MG63 (cell line): ENCODE measurements at regions not wholly inside any gene's neighbourhood (a gene's known extent, or its start where the extent isn't known, plus 50 kb on each side); places are given as distances from the start of the nearest gene placed in this dataset.
A peak's percentile ranks its signal among the peaks of the same experiment; 100 is the strongest.
"Not testable (repeated sequence)": the region's sequence is repeated elsewhere in the genome, so short reads cannot be mapped to it uniquely, and the experiment has no call there.

Experiments
- DNase-seq: peaks from one replicate; pipeline ENCODE4 v3.0.0-alpha.2; 2020
- H3K27me3 ChIP-seq: fragments of 250-450 bp; sonication (Bioruptor Pico); 2 replicates; pipeline ENCODE4 v1.5.1; 2020; ENCODE audit warnings: mild to moderate bottlenecking, moderate library complexity
- H3K36me3 ChIP-seq: fragments of 250-450 bp; sonication (Bioruptor Pico); 2 replicates; pipeline ENCODE4 v1.5.1; 2020; ENCODE audit warnings: mild to moderate bottlenecking, moderate library complexity
- H3K4me3 ChIP-seq: fragments of 250-450 bp; sonication (Bioruptor Pico); 2 replicates; pipeline ENCODE4 v1.5.1; 2020; ENCODE audit warnings: mild to moderate bottlenecking, moderate library complexity
- H3K9me3 ChIP-seq: fragments of 250-450 bp; sonication (Bioruptor Pico); 2 replicates; pipeline ENCODE4 v1.5.1; 2020; ENCODE audit warnings: mild to moderate bottlenecking, moderate library complexity

DNA sequence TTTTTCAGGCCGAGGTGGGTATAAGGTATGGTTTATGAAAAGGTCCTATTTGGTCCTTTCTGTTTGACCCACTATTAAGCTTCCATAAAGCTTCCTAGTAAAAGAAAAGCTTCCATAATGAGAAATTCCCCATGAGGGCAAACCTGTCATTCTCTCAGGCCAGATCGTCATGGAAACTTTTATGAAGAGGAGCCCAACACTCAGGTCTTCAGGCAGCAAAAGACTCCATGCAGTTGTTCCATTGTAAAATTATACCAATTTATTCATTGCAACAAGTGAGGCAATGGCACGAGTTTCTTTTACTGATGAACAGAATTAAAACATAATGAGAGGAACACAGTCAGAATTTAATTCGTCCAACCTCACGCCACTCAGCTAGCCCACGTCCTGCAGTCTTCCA lies 188.6 kb downstream of the MTERF1 start:
- no peaks in the 10 kb centered on the region for H3K36me3 ChIP-seq
- H3K9me3 ChIP-seq = no peaks in the 10 kb centered on the region
- no peak for DNase-seq

DNA sequence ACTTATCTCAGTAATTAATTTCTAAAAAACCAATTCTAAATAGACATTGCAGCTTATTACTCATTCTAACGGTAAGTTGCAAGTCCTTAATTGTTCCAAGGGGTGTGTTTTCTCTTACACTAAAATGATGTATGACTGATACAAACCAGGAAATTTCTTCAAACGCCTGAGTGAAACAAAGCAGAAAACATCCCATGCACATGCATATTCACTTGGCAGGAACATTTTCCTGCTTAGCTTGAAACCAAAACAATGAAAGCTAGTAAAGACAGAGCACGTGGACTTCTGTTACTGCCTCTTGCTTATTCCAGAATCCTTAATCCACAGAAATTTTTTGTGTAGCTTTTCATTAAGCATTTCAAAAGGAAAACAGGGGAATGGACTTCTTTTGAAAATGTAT lies 187.7 kb downstream of the MTERF1 start:
- Histone ChIP-seq H3K4me3 (no peak overlapping the region), H3K36me3 (no peaks in the 10 kb centered on the region), H3K27me3 (no peaks in the 10 kb centered on the region), H3K9me3 (no peaks in the 10 kb centered on the region)
- DNase-seq = no peak

More for the DNA sequence above, 188.6 kb downstream of the MTERF1 start:
- no peaks in the 10 kb centered on the region for H3K27me3 ChIP-seq
- H3K4me3 ChIP-seq = no peak overlapping the region

DNA sequence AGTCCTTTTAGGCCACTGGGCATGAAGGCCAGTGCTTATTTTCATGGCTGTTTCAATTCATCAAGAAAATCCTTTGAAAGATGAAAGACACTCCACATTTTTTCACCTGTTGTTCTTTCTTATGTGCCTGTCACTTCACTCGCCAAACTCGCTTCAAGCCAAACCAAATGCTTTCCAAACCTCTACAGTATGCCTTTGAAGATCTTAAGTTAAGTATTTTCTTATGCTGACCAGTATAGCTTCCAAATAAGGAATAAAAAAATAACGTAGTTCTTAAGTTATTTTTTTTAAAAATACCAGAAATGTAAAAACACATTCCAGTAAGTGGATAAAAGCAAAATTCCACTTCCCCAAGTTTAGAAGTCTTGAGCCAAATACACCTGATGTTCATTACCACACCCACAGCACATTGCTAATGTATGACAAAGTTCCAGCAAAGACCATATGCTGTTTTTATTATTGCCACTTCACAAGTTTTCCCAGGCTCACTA lies 186.1 kb downstream of the MTERF1 start:
- Histone ChIP-seq H3K27me3 (no peaks in the 10 kb centered on the region), H3K9me3 (no peaks in the 10 kb centered on the region), H3K36me3 (no peaks in the 10 kb centered on the region), H3K4me3 (no peak overlapping the region)
- DNase-seq = no peak

DNA sequence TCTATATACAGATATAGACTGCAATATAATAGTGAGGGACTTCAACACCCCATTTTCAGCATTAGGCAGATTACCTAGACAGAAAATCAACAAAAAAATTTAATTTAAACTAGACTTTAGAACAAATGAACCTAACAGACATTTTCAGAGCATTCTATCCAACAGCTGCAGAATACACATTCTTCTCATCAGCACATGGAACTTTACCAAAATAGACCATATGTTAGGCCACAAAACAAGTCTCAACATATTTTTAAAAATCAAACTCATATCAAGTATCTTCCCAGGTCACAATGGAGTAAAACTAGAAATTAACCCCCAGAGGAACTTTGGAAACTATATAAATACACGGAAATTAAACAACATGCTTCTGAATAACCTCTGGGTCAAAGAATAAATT lies 169.6 kb downstream of the MTERF1 start:
- H3K27me3 ChIP-seq = no peaks in the 10 kb centered on the region
- no peak overlapping the region for H3K4me3 ChIP-seq
- H3K9me3 ChIP-seq = no peaks in the 10 kb centered on the region
- H3K36me3 ChIP-seq = no peaks in the 10 kb centered on the region
- DNase-seq = no peak

DNA sequence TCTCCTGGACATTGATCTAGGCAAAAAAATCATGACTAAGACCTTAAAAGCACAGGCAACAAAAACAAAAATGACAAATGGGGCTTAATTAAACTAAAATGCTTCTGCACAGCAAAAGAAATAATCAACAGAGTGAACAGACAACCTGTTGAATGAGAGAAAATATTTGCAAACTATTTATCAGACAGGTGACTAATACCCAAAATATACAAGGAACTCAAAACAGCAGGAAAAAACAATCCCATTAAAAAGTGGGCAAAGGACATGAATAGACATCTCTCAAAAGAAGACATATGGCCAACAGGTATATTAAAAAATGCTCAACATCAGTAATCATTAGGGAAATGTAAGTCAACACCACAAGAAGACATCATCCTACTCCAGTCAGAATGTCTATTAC lies 166.8 kb downstream of the MTERF1 start:
- no peaks in the 10 kb centered on the region for H3K36me3 ChIP-seq
- H3K4me3 ChIP-seq = no peak overlapping the region
- no peaks in the 10 kb centered on the region for H3K27me3 ChIP-seq
- no peaks in the 10 kb centered on the region for H3K9me3 ChIP-seq
- DNase-seq = no peak

DNA sequence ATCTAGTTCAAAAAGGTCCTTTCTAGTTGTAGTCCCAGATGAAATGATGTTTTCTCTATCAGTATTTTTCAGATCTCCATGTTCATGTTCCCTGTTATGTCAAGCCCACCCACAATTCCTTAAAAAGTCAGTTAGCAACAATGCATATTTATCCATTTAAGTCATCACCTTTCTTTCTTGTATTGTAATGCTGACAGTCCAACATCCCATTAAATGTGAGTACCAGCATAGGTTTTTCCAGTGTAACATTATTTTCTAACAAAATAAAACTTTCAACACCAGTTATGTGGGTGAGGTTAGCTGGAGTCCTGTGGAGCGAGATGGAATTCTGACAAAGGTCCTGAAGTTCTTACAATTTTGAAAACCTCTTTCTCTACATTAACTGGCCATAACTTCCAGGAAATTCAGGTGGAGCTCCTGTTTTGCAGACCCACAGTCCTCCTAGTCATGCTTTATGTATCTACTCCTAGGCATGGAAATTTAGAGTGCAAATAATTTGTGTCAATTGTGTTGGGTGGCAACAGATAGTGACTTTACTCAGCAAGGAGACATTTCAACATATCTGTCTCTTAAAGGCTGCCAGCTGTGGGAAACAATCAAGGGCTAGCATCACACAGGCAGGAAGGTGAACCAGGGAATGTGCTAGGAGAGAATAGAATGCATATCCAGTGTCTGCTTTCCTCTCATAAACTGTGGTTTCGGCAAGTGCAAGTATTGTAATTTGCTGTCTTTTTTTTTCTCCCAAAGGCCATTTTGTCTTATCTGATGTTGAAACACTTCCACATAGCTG lies 162.6 kb downstream of the MTERF1 start:
- no peak for DNase-seq

DNA sequence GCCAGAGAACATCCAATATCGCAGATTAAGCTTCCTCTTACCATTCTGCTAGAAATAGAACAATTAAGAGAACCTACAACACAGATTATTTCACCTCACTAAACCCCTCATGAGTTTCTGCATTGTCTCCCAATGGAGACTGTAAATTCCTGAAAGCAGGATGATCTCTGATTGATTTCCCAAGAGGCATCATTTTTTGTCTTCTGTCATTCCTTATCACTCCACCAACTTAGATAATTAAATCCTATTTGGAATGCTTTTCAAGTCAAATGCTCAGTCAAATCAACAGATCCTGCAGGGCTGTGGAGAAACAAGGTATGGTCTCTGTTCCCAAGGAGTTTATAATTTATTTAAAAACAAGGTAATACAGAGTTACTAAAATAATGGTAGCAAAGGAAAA lies 161.5 kb downstream of the MTERF1 start:
- no peaks in the 10 kb centered on the region for H3K27me3 ChIP-seq
- no peaks in the 10 kb centered on the region for H3K9me3 ChIP-seq
- no peak overlapping the region for H3K4me3 ChIP-seq
- no peaks in the 10 kb centered on the region for H3K36me3 ChIP-seq
- no peak for DNase-seq

More for the DNA sequence above, 162.6 kb downstream of the MTERF1 start:
- Histone ChIP-seq H3K4me3 (no peak overlapping the region), H3K36me3 (no peaks in the 10 kb centered on the region), H3K27me3 (no peaks in the 10 kb centered on the region), H3K9me3 (no peaks in the 10 kb centered on the region)

DNA sequence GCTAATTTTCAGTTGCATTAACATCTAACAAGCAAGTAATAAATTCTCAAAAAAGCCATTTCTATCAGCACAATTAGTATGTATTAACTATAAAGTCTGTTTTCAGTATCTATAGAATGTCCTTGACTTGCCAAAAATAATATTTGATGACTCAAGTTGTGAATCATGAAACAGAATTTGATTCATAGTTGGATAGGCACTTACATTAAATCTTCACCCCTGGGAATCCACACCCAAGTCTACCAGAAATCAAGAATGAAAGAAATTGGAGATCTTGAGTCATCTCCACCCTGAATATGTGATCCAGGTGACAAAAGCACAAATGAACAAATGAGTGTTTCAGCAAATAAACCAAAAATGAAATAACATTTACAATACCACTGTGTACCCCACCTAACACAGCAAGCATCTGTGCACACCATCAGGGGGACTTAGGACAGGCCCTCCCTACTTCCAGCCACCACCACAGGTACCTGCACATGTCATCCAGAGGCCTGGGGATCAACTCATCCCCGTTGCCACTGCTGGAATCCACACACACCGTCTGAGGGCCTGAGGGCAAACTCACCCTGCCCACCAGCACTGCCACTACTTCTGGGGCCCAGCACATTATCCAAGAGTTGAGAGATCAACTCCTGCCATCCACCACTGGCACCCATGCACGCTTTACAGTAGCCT lies 160.1 kb downstream of the MTERF1 start:
- no peak overlapping the region for H3K4me3 ChIP-seq
- no peak for DNase-seq
- no peaks in the 10 kb centered on the region for H3K36me3 ChIP-seq
- no peaks in the 10 kb centered on the region for H3K27me3 ChIP-seq
- no peaks in the 10 kb centered on the region for H3K9me3 ChIP-seq

DNA sequence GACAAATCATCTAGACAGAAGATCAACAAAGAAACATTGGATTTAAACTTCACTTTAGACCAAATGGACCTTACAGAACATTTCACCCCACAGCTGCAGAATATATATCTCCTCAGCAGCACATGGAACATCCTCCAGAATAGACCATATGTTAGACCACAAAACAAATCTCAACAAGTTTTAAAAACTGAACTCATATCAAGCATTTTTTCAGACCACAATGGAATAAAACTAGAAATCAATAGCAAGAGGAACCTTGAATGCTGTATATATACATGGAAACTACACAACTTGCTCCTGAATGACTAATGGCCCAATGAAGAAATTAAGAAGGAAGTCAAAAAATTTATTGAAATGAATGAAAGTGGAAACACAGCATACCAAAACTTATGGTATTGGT lies 157.7 kb downstream of the MTERF1 start:
- Histone ChIP-seq H3K4me3 (no peak overlapping the region), H3K9me3 (no peaks in the 10 kb centered on the region), H3K27me3 (no peaks in the 10 kb centered on the region), H3K36me3 (no peaks in the 10 kb centered on the region)
- no peak for DNase-seq

DNA sequence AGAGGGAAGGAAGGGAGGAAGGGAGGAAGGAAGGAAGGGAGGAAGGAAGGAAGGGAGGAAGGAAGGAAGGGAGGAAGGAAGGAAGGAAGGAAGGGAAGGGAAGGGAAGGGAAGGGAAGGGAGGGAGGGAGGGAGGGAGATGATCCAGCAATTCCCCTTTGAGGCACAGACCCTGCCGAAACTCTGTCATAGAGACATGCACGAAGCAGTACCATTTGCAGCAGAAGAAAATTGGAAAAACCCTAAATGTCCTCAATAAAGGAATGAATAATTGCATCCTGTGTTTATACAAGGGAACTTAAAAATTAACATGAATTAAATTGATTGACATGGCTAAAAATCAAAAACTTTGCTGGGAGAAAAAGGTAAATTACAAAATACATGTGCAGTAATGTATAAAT lies 151.5 kb downstream of the MTERF1 start:
- H3K27me3 ChIP-seq, DNase-seq, H3K4me3 ChIP-seq, H3K36me3 ChIP-seq, H3K9me3 ChIP-seq: not testable (repeated sequence)

DNA sequence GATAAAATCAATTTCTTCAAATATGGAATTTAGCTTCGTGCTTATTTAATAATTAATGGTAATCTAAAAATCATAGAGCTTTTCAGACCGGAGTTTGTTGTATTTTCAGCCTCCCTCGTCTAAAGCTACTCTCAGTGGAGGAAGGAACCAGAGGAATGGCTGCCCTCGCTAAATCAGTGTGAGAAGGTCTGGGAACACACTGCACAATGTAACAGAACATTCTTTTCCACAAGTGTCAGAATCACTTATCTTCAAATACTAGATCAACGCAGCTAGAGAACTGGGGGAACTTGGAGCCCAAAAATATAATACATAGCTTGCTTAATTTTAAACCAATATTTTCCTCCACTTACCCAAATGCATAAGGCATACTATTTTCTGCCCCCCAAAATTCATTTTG lies 148.5 kb downstream of the MTERF1 start:
- H3K36me3 ChIP-seq = no peaks in the 10 kb centered on the region
- H3K9me3 ChIP-seq = no peaks in the 10 kb centered on the region
- H3K4me3 ChIP-seq = no peak overlapping the region
- no peaks in the 10 kb centered on the region for H3K27me3 ChIP-seq
- DNase-seq = no peak

DNA sequence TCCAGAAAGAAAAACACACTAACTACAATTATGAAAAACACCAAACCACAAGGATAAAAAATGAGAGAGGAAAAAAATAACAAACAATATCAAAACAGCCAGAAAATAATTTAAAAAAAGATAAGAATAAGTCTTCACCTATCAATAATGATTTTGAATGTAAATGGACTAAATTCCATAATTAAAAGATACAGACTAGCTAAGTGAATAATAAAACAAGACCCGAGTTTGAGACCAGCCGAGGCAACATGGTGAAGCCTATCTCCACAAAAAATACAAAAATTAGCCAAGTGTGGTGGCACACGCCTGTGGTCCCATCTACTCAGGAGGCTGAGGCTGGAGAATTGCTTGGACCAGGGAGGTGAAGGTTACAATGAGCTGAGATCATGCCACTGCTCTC lies 131.1 kb downstream of the MTERF1 start:
- no peak overlapping the region for H3K4me3 ChIP-seq
- DNase-seq = no peak
- H3K9me3 ChIP-seq = no peaks in the 10 kb centered on the region
- H3K27me3 ChIP-seq = no peaks in the 10 kb centered on the region
- no peaks in the 10 kb centered on the region for H3K36me3 ChIP-seq

DNA sequence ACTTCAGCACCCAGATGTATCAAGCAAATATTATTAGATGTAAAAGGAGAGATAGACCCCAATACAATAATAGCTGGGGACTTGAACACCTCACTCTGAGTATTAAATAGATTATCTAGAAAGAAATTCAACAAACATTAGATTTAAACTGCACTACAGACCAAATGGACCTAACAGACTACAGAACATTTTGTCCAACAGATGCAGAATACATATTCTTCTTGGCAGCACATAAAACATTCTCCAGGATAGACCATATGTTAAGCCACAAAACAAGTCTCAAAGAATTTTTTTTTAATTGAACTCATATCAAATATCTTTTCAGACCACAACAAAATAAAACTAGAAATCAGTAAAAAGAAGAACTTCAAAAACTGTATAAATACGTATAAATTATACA lies 130.4 kb downstream of the MTERF1 start:
- H3K4me3 ChIP-seq = no peak overlapping the region
- H3K36me3 ChIP-seq = no peaks in the 10 kb centered on the region
- no peaks in the 10 kb centered on the region for H3K9me3 ChIP-seq
- DNase-seq = no peak
- H3K27me3 ChIP-seq = no peaks in the 10 kb centered on the region

DNA sequence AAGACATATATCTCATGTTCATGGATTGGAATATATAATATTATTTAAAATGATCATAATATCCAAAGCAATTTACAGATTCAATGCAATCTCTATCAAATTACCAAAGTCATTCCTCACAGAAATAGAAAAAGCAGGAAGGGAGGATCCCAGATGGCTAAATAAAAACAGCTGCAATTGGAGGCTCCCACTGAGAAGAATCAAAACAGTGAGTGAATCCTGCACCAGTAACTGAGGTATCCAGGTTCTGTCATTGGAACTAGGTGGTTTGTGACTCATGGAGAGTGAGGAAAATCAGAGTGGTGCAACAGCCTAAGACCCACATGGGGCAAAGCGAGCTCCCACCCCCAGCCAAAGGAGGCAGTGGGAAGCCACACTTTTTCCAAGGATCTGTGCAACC lies 128.4 kb downstream of the MTERF1 start:
- DNase-seq = no peak
- no peak overlapping the region for H3K4me3 ChIP-seq
- H3K27me3 ChIP-seq = no peaks in the 10 kb centered on the region
- H3K9me3 ChIP-seq = no peaks in the 10 kb centered on the region
- no peaks in the 10 kb centered on the region for H3K36me3 ChIP-seq

DNA sequence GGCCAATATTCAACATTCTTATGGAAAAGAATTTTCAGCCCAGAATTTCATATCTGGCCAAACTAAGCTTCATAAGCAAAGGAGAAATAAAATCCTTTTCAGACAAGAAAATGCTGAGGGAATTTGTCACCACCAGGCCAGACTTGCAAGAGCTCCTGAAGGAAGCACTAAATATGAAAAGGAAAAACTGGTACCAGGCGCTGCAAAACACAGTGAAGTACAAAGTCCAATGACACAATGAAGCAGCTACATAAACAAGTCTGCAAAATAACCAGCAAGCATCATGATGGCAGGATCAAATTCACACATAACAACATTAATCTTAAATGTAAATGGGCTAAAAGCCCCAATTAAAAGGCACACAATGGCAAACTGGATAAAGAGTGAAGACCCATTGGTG lies 126.2 kb downstream of the MTERF1 start:
- not testable (repeated sequence) for H3K9me3 ChIP-seq, H3K4me3 ChIP-seq, H3K27me3 ChIP-seq, DNase-seq, H3K36me3 ChIP-seq

DNA sequence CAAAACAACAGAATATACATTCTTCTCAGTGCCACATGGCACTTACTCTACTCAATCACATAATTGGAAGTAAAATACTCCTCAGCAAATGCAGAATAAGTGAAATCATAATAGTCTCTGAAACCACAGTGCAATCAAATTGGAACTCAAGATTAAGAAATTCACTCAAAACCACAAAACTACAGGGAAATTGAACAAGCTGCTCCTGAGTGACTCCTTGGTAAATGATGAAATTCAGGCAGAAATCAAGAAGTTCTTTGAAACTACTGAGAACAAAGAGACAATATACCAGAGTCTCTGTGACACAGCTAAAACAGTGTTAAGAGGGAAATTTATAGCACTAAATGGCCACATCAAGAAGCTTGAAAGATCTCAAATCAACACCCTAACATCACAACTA lies 125.4 kb downstream of the MTERF1 start:
- DNase-seq, H3K4me3 ChIP-seq, H3K36me3 ChIP-seq, H3K9me3 ChIP-seq, H3K27me3 ChIP-seq: not testable (repeated sequence)

DNA sequence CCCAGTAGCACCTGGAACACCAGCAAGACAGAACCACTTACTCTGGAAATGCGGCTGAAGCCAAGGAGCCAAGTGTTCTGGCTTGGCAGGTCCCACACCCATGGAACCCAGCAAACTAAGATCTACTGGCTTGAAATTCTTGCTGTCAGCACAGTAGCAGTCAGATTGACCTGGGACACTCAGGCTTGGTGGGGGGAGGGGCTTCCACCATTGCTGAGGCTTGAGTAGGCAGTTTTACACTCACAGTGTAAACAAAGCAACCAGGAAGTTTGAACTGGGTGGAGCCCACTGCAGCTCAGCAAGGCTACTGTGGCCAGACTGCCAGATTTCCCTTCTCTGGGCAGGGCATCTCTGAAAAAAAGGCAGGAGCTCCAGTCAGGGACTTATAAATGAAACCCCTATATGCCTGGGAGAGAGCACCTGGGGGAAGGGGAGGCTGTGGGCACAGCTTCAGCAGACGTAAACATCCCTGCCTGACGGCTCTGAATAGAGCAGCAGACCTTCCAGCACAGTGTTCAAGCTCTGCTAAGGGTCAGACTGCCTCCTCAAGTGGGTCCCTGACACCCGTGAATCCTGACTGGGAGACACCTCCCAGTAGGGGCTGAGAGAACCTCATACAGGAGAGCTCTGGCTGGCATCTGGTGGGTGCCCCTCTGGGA lies 121.2 kb downstream of the MTERF1 start:
- Histone ChIP-seq H3K36me3 (no peaks in the 10 kb centered on the region), H3K27me3 (no peaks in the 10 kb centered on the region), H3K9me3 (no peaks in the 10 kb centered on the region), H3K4me3 (no peak overlapping the region)
- DNase-seq = peak; percentile 43

DNA sequence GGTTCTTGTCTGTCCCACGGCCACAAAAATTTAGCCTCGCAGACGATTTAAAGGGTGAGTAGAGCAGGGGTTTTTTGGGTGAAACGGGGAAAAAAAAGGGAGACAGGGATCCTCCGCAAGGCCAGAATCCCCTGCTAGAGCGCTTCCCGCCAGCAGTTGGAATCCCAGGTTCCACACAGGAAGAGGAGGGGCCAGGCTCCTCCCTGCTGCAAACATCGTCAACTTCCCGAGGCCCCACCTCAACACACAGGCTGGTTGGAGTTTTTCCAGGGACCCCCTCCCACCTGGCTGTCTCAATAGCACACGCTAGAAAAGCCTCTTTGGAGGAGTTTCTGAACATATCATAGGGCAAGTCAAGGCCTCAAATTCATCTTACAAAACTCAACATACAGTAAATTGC lies 112.7 kb downstream of the MTERF1 start:
- no peak overlapping the region for H3K4me3 ChIP-seq
- no peaks in the 10 kb centered on the region for H3K27me3 ChIP-seq
- no peaks in the 10 kb centered on the region for H3K36me3 ChIP-seq
- no peak for DNase-seq
- H3K9me3 ChIP-seq = no peaks in the 10 kb centered on the region
